B cell (primary cell): ENCODE measurements at regions not wholly inside any gene's neighbourhood (a gene's known extent, or its start where the extent isn't known, plus 50 kb on each side); places are given as distances from the start of the nearest gene placed in this dataset.

ENCODE experiments used
- ATAC-seq: fragments of 200-7000 bp; cut with Tn5 transposase; one replicate; pipeline ENCODE4 v1.10.0; 2021; ENCODE audit warnings: low read depth, mild to moderate bottlenecking, moderate number of reproducible peaks, moderate library complexity
- CTCF ChIA-PET: fragments of 350-600 bp; sonication (Branson Sonifier 250); formaldehyde crosslinking; loops from one replicate; lab custom pipeline; 2021; ENCODE audit warnings: antibody characterized with exemption, inconsistent platforms; lab: Charles Lee
- POLR2A ChIA-PET: fragments of 350-600 bp; sonication (Branson Sonifier 250); formaldehyde crosslinking; loops from one replicate; lab custom pipeline; 2021; ENCODE audit warnings: antibody characterized with exemption; lab: Charles Lee
- DNase-seq: peaks from one replicate; pipeline ENCODE4 v3.0.0; 2013
- H2AFZ ChIP-seq: 2 replicates; pipeline ENCODE4 v1.6.1; 2012; ENCODE audit warnings: mild to moderate bottlenecking, low read depth, low read length; ENCODE audit not compliant: insufficient read depth, poor library complexity, severe bottlenecking
- H3K27ac ChIP-seq, 2 donors: 1 replicate in 1 of 2; 2 replicates in 1 of 2; pipeline ENCODE4 v1.5.1; 2012 to 2013; ENCODE audit warnings: low read length in 2 of 2, mild to moderate bottlenecking in 2 of 2, moderate library complexity in 1 of 2
- H3K27me3 ChIP-seq, 4 experiments: fragments of 200-600 bp in 1 of 4; sonication (generic) in 1 of 4; replicated peaks in 1 of 4; 1 replicate in 2 of 4; 2 replicates in 2 of 4; pipeline versions ENCODE4 v1.6.1 to v1.7.0; 2013 to 2016; ENCODE audit warnings: low read length in 3 of 4, mild to moderate bottlenecking in 2 of 4, mixed read lengths in 1 of 4, moderate library complexity in 1 of 4; ENCODE audit not compliant: insufficient read depth in 4 of 4, control insufficient read depth in 3 of 4; ENCODE audit errors: control extremely low read depth in 1 of 4
- H3K36me3 ChIP-seq, 2 experiments: replicated peaks in 1 of 2; 1 replicate in 1 of 2; 2 replicates in 1 of 2; pipeline versions ENCODE4 v1.6.1 to v1.7.1; 2013; ENCODE audit warnings: low read length in 1 of 2; ENCODE audit not compliant: insufficient read depth in 2 of 2, control insufficient read depth in 1 of 2; ENCODE audit errors: control extremely low read depth in 1 of 2, extremely low read depth in 1 of 2
- H3K4me1 ChIP-seq, 2 donors: fragments of 200-600 bp in 1 of 2; sonication (generic) in 1 of 2; 1 replicate in 1 of 2; 2 replicates in 1 of 2; pipeline versions ENCODE4 v1.5.1 to v1.6.1; 2013 to 2017; ENCODE audit warnings: low read length in 2 of 2; ENCODE audit not compliant: control insufficient read depth in 2 of 2, insufficient read depth in 2 of 2
- H3K4me2 ChIP-seq: replicated peaks from 2 replicates; pipeline ENCODE3; 2012; ENCODE audit warnings: mild to moderate bottlenecking, low read depth, low read length; ENCODE audit not compliant: poor library complexity, severe bottlenecking
- H3K4me3 ChIP-seq, 5 experiments: fragments of 200-600 bp in 1 of 5; sonication (generic) in 1 of 5; 1 replicate in 3 of 5; 2 replicates in 2 of 5; pipeline versions ENCODE4 v1.5.1 to v1.7.0; 2011 to 2016; ENCODE audit warnings: low read length in 4 of 5, mild to moderate bottlenecking in 4 of 5, low read depth in 2 of 5, control low read depth in 1 of 5, moderate library complexity in 1 of 5; ENCODE audit not compliant: insufficient read depth in 1 of 5; ENCODE audit errors: control extremely low read depth in 1 of 5, extremely low read depth in 1 of 5
- H3K79me2 ChIP-seq: fragments of 200-600 bp; sonication (generic); one replicate; pipeline ENCODE4 v1.6.0; 2016; ENCODE audit warnings: low read length; ENCODE audit not compliant: control insufficient read depth, insufficient read depth
- H3K9ac ChIP-seq: fragments of 200-600 bp; sonication (generic); 2 replicates; pipeline ENCODE4 v1.6.1; 2017; ENCODE audit warnings: mild to moderate bottlenecking, low read length, moderate library complexity
- H3K9me3 ChIP-seq, 3 donors: one replicate each; pipeline versions ENCODE4 v1.6.1 to v1.7.1; 2013; ENCODE audit warnings: low read length in 2 of 3; ENCODE audit not compliant: control insufficient read depth in 2 of 3, insufficient read depth in 1 of 3; ENCODE audit errors: control extremely low read depth in 1 of 3
- H4K20me1 ChIP-seq: 2 replicates; pipeline ENCODE4 v1.6.0; 2012; ENCODE audit warnings: mild to moderate bottlenecking, low read length; ENCODE audit not compliant: insufficient read depth, control insufficient read depth, poor library complexity, severe bottlenecking
- H3K27ac Mint-ChIP-seq: one replicate; pipeline ENCODE4 v1.8.0; 2021; ENCODE audit warnings: mixed read lengths
- H3K27me3 Mint-ChIP-seq: one replicate; pipeline ENCODE4 v1.8.0; 2021; ENCODE audit warnings: mixed read lengths
- H3K4me1 Mint-ChIP-seq: one replicate; pipeline ENCODE4 v1.8.0; 2021; ENCODE audit warnings: mixed read lengths
- H3K4me3 Mint-ChIP-seq: one replicate; pipeline ENCODE4 v1.8.0; 2021; ENCODE audit warnings: mixed read lengths
- H3K9me3 Mint-ChIP-seq: one replicate; pipeline ENCODE4 v1.8.0; 2022; ENCODE audit warnings: mixed read lengths; ENCODE audit not compliant: insufficient read depth
- EZH2 ChIP-seq: IDR thresholded peaks from 2 replicates; pipeline ENCODE4 v1.6.1; 2012; ENCODE audit warnings: borderline replicate concordance, low read depth, mild to moderate bottlenecking, moderate library complexity, low read length; ENCODE audit not compliant: insufficient read depth, poor library complexity, severe bottlenecking
- WGBS: methylation state at CpG from one replicate; pipeline ENCODE4 v1.1.5; 2013; ENCODE audit warnings: missing lambda C conversion rate; ENCODE audit not compliant: insufficient coverage; 5-methylcytosine and 5-hydroxymethylcytosine counted together
- intact Hi-C: fragments of 100-400 bp; cut with micrococcal nuclease; formaldehyde crosslinking; loops from one replicate; pipeline ENCODE4 v1.10.0; 2022
- TF ChIP-seq, protein P1 (sequence below): fragments of 200-600 bp; IDR thresholded peaks from one replicate; pipeline ENCODE4 v1.8.0; 2022; ENCODE audit warnings: antibody characterized with exemption, mild to moderate bottlenecking

DNA sequence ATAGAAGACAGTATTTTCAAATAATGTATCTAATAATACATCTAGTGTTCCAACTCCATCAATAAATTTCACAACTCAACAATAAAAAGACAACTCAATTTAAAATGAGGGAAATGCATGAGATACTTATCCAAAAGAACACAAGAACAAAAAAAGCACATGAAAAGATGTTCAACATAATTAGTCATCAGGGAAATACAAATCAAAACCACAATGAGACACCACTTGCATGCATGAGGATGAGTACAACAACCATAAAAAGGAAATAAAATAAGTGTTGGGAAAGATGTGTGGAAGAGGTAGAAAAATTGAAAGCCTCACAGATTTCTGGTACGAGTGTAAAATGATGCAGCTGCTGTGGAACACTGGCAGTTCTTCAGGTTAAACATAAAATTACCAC is 111.6 kb upstream of the PTPRZ1 start:
- Histone ChIP-seq H3K4me3 (no peak overlapping the region), H3K27me3 (no peaks in the 10 kb centered on the region), H3K36me3 (no peaks in the 10 kb centered on the region), H3K9me3 (no peaks in the 10 kb centered on the region), H3K4me2 (no peak overlapping the region), H3K4me1 (no peaks in the 10 kb centered on the region), H3K27ac (no peak overlapping the region), H4K20me1 (no peaks in the 10 kb centered on the region), H2AFZ (no peak overlapping the region), H3K9ac (no peak overlapping the region), H3K79me2 (no peaks in the 10 kb centered on the region)
- no peak for TF ChIP-seq EZH2
- TF ChIP-seq, protein P1, sequence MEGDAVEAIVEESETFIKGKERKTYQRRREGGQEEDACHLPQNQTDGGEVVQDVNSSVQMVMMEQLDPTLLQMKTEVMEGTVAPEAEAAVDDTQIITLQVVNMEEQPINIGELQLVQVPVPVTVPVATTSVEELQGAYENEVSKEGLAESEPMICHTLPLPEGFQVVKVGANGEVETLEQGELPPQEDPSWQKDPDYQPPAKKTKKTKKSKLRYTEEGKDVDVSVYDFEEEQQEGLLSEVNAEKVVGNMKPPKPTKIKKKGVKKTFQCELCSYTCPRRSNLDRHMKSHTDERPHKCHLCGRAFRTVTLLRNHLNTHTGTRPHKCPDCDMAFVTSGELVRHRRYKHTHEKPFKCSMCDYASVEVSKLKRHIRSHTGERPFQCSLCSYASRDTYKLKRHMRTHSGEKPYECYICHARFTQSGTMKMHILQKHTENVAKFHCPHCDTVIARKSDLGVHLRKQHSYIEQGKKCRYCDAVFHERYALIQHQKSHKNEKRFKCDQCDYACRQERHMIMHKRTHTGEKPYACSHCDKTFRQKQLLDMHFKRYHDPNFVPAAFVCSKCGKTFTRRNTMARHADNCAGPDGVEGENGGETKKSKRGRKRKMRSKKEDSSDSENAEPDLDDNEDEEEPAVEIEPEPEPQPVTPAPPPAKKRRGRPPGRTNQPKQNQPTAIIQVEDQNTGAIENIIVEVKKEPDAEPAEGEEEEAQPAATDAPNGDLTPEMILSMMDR: no peak
- no peak overlapping the region for H3K27ac Mint-ChIP-seq
- no peak for ATAC-seq
- DNase-seq: no peak
- peaks cover 2% of the 10 kb centered on the region for H3K27me3 Mint-ChIP-seq
- H3K9me3 Mint-ChIP-seq: no peaks in the 10 kb centered on the region
- no CpG with 5 or more reads among the region's 1 CpG for WGBS
- intact Hi-C loops: no loop called here
- ChIA-PET CTCF (no interaction called here), POLR2A (no interaction called here)
- H3K4me3 Mint-ChIP-seq: no peak overlapping the region
- H3K4me1 Mint-ChIP-seq: no peaks in the 10 kb centered on the region

DNA sequence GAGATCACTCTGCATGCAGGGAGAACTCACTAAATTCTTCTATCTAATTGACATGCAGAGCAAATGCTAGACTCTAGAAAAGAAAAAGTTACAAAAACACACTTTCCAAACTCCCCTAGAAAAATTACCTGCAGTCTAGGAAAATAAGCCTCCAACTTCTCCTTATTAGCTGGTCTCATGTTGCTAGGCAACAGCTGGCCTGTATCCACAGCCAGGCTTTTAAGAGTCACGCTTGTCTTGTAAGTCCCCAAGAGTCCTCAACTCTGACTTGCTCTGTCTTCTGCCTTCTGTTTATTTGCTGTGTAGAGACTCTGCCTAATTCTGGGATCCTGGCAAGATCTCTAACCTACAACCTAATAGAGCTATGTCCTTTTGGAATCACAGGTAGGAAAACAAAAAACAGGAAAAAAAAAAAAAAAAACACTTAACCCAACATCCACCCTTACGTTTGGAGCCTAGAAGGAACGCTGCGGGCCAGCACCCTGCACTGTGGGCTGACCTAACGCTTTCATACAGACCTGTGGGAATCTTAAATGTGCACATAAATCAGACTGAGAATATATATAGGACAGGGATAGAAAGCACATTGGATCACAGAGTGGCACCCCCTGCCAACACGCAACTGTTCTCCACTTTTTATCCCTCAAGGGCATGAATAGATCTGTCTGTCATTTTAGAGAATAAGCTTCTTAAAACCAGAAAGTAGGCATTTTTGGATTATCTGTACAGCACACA is 117.0 kb upstream of the PTPRZ1 start:
- Histone ChIP-seq H4K20me1 (no peaks in the 10 kb centered on the region), H3K9ac (no peak overlapping the region), H3K4me3 (no peak overlapping the region), H3K36me3 (no peaks in the 10 kb centered on the region), H2AFZ (no peak overlapping the region), H3K4me2 (no peak overlapping the region), H3K4me1 (no peaks in the 10 kb centered on the region), H3K79me2 (no peaks in the 10 kb centered on the region), H3K27ac (no peak overlapping the region), H3K27me3 (no peaks in the 10 kb centered on the region), H3K9me3 (no peaks in the 10 kb centered on the region)
- no peak for TF ChIP-seq EZH2
- TF ChIP-seq, protein P1: no peak
- H3K9me3 Mint-ChIP-seq: no peaks in the 10 kb centered on the region
- no CpG with 5 or more reads among the region's 6 CpGs for WGBS
- no peaks in the 10 kb centered on the region for H3K4me1 Mint-ChIP-seq
- CTCF ChIA-PET: no interaction called here
- H3K4me3 Mint-ChIP-seq: no peak overlapping the region
- intact Hi-C loops: no loop called here
- DNase-seq: no peak
- POLR2A ChIA-PET: no interaction called here
- H3K27ac Mint-ChIP-seq: no peak overlapping the region
- ATAC-seq: no peak
- peaks cover 21% of the 10 kb centered on the region for H3K27me3 Mint-ChIP-seq
